Neural cell (in vitro differentiated cells): ENCODE measurements at regions not wholly inside any gene's neighbourhood (a gene's known extent, or its start where the extent isn't known, plus 50 kb on each side); places are given as distances from the start of the nearest gene placed in this dataset.

ENCODE experiments used
- H2AFZ ChIP-seq: fragments of 200-600, 300-800 bp; sonication (generic), shearing (Covaris generic); 2 replicates; pipeline ENCODE4 v1.6.0; 2014; ENCODE audit warnings: low read depth, mild to moderate bottlenecking, antibody characterized with exemption, low read length, moderate library complexity
- H3F3A ChIP-seq: fragments of 200-600 bp; shearing (Covaris generic); 2 replicates; pipeline ENCODE4 v1.6.1; 2016; ENCODE audit warnings: mild to moderate bottlenecking, moderate library complexity, mixed read lengths, antibody characterized with exemption, low read length; ENCODE audit not compliant: insufficient read depth, poor library complexity, severe bottlenecking
- H3K27ac ChIP-seq: fragments of 200-600, 300-800 bp; sonication (generic), shearing (Covaris generic); 2 replicates; pipeline ENCODE4 v1.5.1; 2014; ENCODE audit warnings: mild to moderate bottlenecking, low read length, moderate library complexity
- H3K27me3 ChIP-seq: fragments of 300-800, 200-600 bp; sonication (generic), shearing (Covaris generic); 2 replicates; pipeline ENCODE4 v1.6.0; 2014; ENCODE audit warnings: mild to moderate bottlenecking, low read depth, low read length, moderate library complexity; ENCODE audit not compliant: insufficient read depth
- H3K36me3 ChIP-seq: fragments of 300-800, 200-600 bp; sonication (generic), shearing (Covaris generic); 2 replicates; pipeline ENCODE4 v1.5.1; 2014; ENCODE audit warnings: mild to moderate bottlenecking, antibody characterized with exemption, low read length, moderate library complexity; ENCODE audit not compliant: insufficient read depth
- H3K4me2 ChIP-seq: fragments of 300-800, 200-600 bp; sonication (generic), shearing (Covaris generic); 2 replicates; pipeline ENCODE4 v1.6.0; 2014; ENCODE audit warnings: mild to moderate bottlenecking, low read length
- H3K4me3 ChIP-seq: fragments of 300-800, 200-600 bp; sonication (generic), shearing (Covaris generic); 2 replicates; pipeline ENCODE4 v1.5.1; 2014; ENCODE audit warnings: mild to moderate bottlenecking, low read length, moderate library complexity
- H3K79me2 ChIP-seq: fragments of 200-600 bp; shearing (Covaris generic); replicated peaks from 2 replicates; pipeline ENCODE4 v1.6.0; 2014; ENCODE audit warnings: mild to moderate bottlenecking, low read length, moderate library complexity; ENCODE audit not compliant: insufficient read depth
- H3K9ac ChIP-seq: fragments of 300-800, 200-600 bp; sonication (generic), shearing (Covaris generic); 2 replicates; pipeline ENCODE4 v1.6.1; 2016; ENCODE audit warnings: mild to moderate bottlenecking, low read length, mixed read lengths
- H3K9me2 ChIP-seq: fragments of 200-600 bp; shearing (Covaris generic); 2 replicates; pipeline ENCODE4 v1.6.1; 2016; ENCODE audit warnings: mild to moderate bottlenecking, low read length, mixed read lengths; ENCODE audit not compliant: insufficient read depth
- H3K9me3 ChIP-seq: fragments of 200-600, 300-800 bp; sonication (generic), shearing (Covaris generic); 2 replicates; pipeline ENCODE4 v1.6.1; 2016; ENCODE audit warnings: mild to moderate bottlenecking, mixed run types, low read length, moderate library complexity, mixed read lengths
- H4K20me1 ChIP-seq: fragments of 200-600 bp; shearing (Covaris generic); 2 replicates; pipeline ENCODE4 v1.6.1; 2016; ENCODE audit warnings: mild to moderate bottlenecking, mixed run types; ENCODE audit not compliant: insufficient read depth
- CTCF ChIP-seq: fragments of 450-650 bp; IDR thresholded peaks from 2 replicates; pipeline ENCODE4 v1.5.1; 2014; ENCODE audit warnings: antibody characterized with exemption, mild to moderate bottlenecking, moderate library complexity; ENCODE audit not compliant: poor library complexity, severe bottlenecking
- EP300 ChIP-seq: fragments of 450-650 bp; conservative IDR thresholded peaks from 2 replicates; pipeline ENCODE4 v1.6.1; 2014; ENCODE audit warnings: antibody characterized with exemption, mild to moderate bottlenecking, moderate library complexity; ENCODE audit not compliant: poor library complexity, severe bottlenecking
- EZH2 ChIP-seq: fragments of 200-600, 300-800 bp; shearing (Covaris generic), sonication (generic); IDR thresholded peaks from 2 replicates; pipeline ENCODE4 v1.6.1; 2014; ENCODE audit warnings: antibody characterized with exemption, low read length, borderline replicate concordance, mild to moderate bottlenecking; ENCODE audit not compliant: insufficient read depth, poor library complexity, severe bottlenecking
- MXI1 ChIP-seq: fragments of 450-650 bp; conservative IDR thresholded peaks from 2 replicates; pipeline ENCODE4 v1.6.1; 2014; ENCODE audit warnings: antibody characterized with exemption, mild to moderate bottlenecking; ENCODE audit not compliant: poor library complexity, severe bottlenecking
- POLR2AphosphoS5 ChIP-seq: IDR thresholded peaks from 2 replicates; pipeline ENCODE4 v1.6.1; 2012
- RAD21 ChIP-seq: fragments of 450-650 bp; conservative IDR thresholded peaks from 2 replicates; pipeline ENCODE4 v1.6.1; 2014; ENCODE audit warnings: antibody characterized with exemption, mild to moderate bottlenecking, moderate library complexity
- REST ChIP-seq: IDR thresholded peaks from 2 replicates; pipeline ENCODE4 v1.6.1; 2012; ENCODE audit warnings: borderline replicate concordance
- SMC3 ChIP-seq: fragments of 450-650 bp; conservative IDR thresholded peaks from 2 replicates; pipeline ENCODE4 v1.6.1; 2014; ENCODE audit warnings: antibody characterized with exemption, mild to moderate bottlenecking, moderate library complexity; ENCODE audit not compliant: poor library complexity
- TAF1 ChIP-seq: IDR thresholded peaks from 2 replicates; pipeline ENCODE4 v1.6.1; 2012; ENCODE audit warnings: low read depth

- Histone ChIP-seq H3K4me2 (no peak overlapping the region), H3K36me3 (no peaks in the 10 kb centered on the region), H4K20me1 (no peaks in the 10 kb centered on the region), H3K9ac (no peak overlapping the region), H2AFZ (no peak overlapping the region), H3K9me2 (no peaks in the 10 kb centered on the region), H3K9me3 (no peaks in the 10 kb centered on the region), H3K27me3 (no peaks in the 10 kb centered on the region), H3K27ac (no peak overlapping the region), H3K4me3 (no peak overlapping the region), H3K79me2 (no peaks in the 10 kb centered on the region), H3F3A (peaks cover 5% of the 10 kb centered on the region)
- TF ChIP-seq REST = peak; percentile 35
- no peak for TF ChIP-seq RAD21
Observed at GRCh38 chr5:154109416-154110106, 70.8 kb downstream of the MFAP3 start.

GRCh38 chr5:154110107-154110453, 71.3 kb downstream of the MFAP3 start:
- no peak for TF ChIP-seq EP300
- TF ChIP-seq MXI1 = no peak
- no peak for TF ChIP-seq SMC3
- no peak for TF ChIP-seq TAF1
- no peak for TF ChIP-seq CTCF
- TF ChIP-seq POLR2AphosphoS5 = no peak
- no peak for TF ChIP-seq RAD21
- TF ChIP-seq EZH2 = no peak
- TF ChIP-seq REST = no peak
- H3K4me2 ChIP-seq = no peak overlapping the region
- no peaks in the 10 kb centered on the region for H4K20me1 ChIP-seq
- no peaks in the 10 kb centered on the region for H3K36me3 ChIP-seq
- H3K27me3 ChIP-seq = no peaks in the 10 kb centered on the region
- no peaks in the 10 kb centered on the region for H3K9me2 ChIP-seq
- H3F3A ChIP-seq = peaks cover 5% of the 10 kb centered on the region
- no peak overlapping the region for H3K27ac ChIP-seq
- H3K79me2 ChIP-seq = no peaks in the 10 kb centered on the region
- no peak overlapping the region for H3K9ac ChIP-seq
- H2AFZ ChIP-seq = no peak overlapping the region
- no peaks in the 10 kb centered on the region for H3K9me3 ChIP-seq
- H3K4me3 ChIP-seq = no peak overlapping the region
